Panc1 (cell line): ENCODE measurements at regions not wholly inside any gene's neighbourhood (a gene's known extent, or its start where the extent isn't known, plus 50 kb on each side); places are given as distances from the start of the nearest gene placed in this dataset.

Experiments used
- ATAC-seq: fragments of 200-7000 bp; cut with Tn5 transposase; 2 replicates; pipeline ENCODE4 v1.9.1; 2020; ENCODE audit warnings: mild to moderate bottlenecking, moderate library complexity
- BruUV-seq: library from RNA; stranded (reverse); fragments of 400-500 nt; replicated peaks from 2 replicates; lab custom pipeline; 2021; lab: Mats Ljungman, UMichigan
- CTCF ChIA-PET: fragments of 300-600 bp; sonication (Branson Sonifier 250); formaldehyde crosslinking; loops from one replicate; lab custom pipeline; 2022; ENCODE audit warnings: antibody characterized with exemption; lab: Charles Lee
- POLR2A ChIA-PET: fragments of 300-600 bp; sonication (Branson Sonifier 250); formaldehyde crosslinking; loops from one replicate; lab custom pipeline; 2022; ENCODE audit warnings: antibody characterized with exemption; lab: Charles Lee
- DNase-seq: peaks from one replicate; pipeline ENCODE4 v3.0.0-alpha.2; 2010; ENCODE audit warnings: low read depth, low spot score
- H3K27ac ChIP-seq: 2 replicates; pipeline ENCODE4 v1.5.1; 2011; ENCODE audit warnings: mild to moderate bottlenecking, low read length, inconsistent platforms
- H3K27me3 ChIP-seq: fragments of 200-500 bp; sonication (Bioruptor generic); 2 replicates; pipeline ENCODE4 v1.6.0; 2014; ENCODE audit warnings: low read length, inconsistent platforms; ENCODE audit not compliant: control insufficient read depth, insufficient read depth
- H3K36me3 ChIP-seq: fragments of 200-500 bp; sonication (Bioruptor generic); 2 replicates; pipeline ENCODE4 v1.5.1; 2014; ENCODE audit warnings: inconsistent platforms, mild to moderate bottlenecking, low read length, moderate library complexity; ENCODE audit not compliant: control insufficient read depth, insufficient read depth
- H3K4me1 ChIP-seq: 2 replicates; pipeline ENCODE4 v1.5.1; 2011; ENCODE audit warnings: inconsistent platforms, mild to moderate bottlenecking, low read length, moderate library complexity; ENCODE audit not compliant: control insufficient read depth, insufficient read depth
- H3K4me3 ChIP-seq, 2 experiments: 2 replicates each; pipeline ENCODE4 v1.5.1; 2011 to 2012; ENCODE audit warnings: low read depth in 2 of 2, low read length in 2 of 2, mild to moderate bottlenecking in 2 of 2, inconsistent platforms in 1 of 2, moderate library complexity in 1 of 2
- H3K9me3 ChIP-seq: fragments of 200-500 bp; sonication (Bioruptor generic); 2 replicates; pipeline ENCODE4 v1.5.1; 2014; ENCODE audit warnings: low read depth, mild to moderate bottlenecking, inconsistent platforms, low read length, moderate library complexity; ENCODE audit not compliant: control insufficient read depth, insufficient read depth
- POLR2AphosphoS5 ChIP-seq: IDR thresholded peaks from 2 replicates; pipeline ENCODE4 v1.6.1; 2012; ENCODE audit warnings: mild to moderate bottlenecking, low read depth, low read length, moderate library complexity
- REST ChIP-seq, 2 experiments: IDR thresholded peaks; 2 replicates each; pipeline ENCODE4 v1.6.1; 2011 to 2012; ENCODE audit warnings: low read depth in 2 of 2, control low read depth in 1 of 2, low read length in 1 of 2, mild to moderate bottlenecking in 1 of 2, moderate library complexity in 1 of 2; ENCODE audit not compliant: insufficient read depth in 1 of 2
- SIN3A ChIP-seq: IDR thresholded peaks from 2 replicates; pipeline ENCODE4 v1.6.1; 2012; ENCODE audit warnings: low read depth, mild to moderate bottlenecking, low read length, moderate library complexity, borderline replicate concordance; ENCODE audit not compliant: insufficient read depth
- TCF7L2 ChIP-seq: IDR thresholded peaks from 2 replicates; pipeline ENCODE4 v1.6.1; 2011; ENCODE audit warnings: mild to moderate bottlenecking, low read depth, low read length, inconsistent platforms
- in situ Hi-C: cut with HindIII; loops from 2 replicates; pipeline ENCODE4 v1.10.0; 2016; ENCODE audit warnings: low sequenced_read_pairs, low pct_unique_long_range_greater_than_20kb
- intact Hi-C: fragments of 100-400 bp; cut with micrococcal nuclease; formaldehyde crosslinking; loops from one replicate; pipeline ENCODE4 v1.10.0; 2022; ENCODE audit not compliant: unreplicated experiment
- TF ChIP-seq, protein P1 (sequence below): fragments of 450-650 bp; IDR thresholded peaks from 2 replicates; pipeline ENCODE4 v1.5.1; 2017; ENCODE audit warnings: mild to moderate bottlenecking

DNA sequence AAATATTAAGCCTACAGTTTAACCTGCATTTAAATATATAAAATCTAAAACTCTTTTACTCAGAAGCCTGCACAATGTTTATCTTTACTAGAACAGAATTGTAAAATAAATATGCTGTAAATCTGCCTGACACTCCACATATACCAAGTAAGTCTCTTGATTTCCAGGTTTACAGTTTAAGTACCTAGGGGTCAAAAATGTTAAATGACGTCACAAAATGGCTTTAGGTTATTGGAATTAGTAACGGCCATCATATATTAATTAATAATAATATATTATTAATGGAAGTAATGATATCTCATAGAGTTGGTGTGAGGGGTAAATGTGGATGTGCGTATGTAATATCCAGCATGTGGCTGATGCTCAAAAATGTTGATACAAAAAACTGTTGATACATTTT is 114.8 kb upstream of the ANO5 start:
- no peak for ATAC-seq
- CTCF ChIA-PET: no interaction called here

GRCh38 chr11:22079133-22079872 is 113.6 kb upstream of the ANO5 start:
- H3K4me3 ChIP-seq: no peak overlapping the region
- BruUV-seq: no TSS peak
- no peaks in the 10 kb centered on the region for H3K27me3 ChIP-seq
- H3K36me3 ChIP-seq: no peaks in the 10 kb centered on the region
- ChIA-PET POLR2A (no interaction called here), CTCF (no interaction called here)
- no peaks in the 10 kb centered on the region for H3K4me1 ChIP-seq
- intact Hi-C loops (loop anchor here (10.0 kb wide), 1 partner anchor 55 kb away; no protein-coding TSS in a partner anchor), in situ Hi-C loops (no loop called here)
- H3K27ac ChIP-seq: no peak overlapping the region
- DNase-seq: no peak
- ATAC-seq: no peak
- TF ChIP-seq TCF7L2 (no peak), POLR2AphosphoS5 (no peak), SIN3A (no peak)
- H3K9me3 ChIP-seq: no peaks in the 10 kb centered on the region

More for the DNA sequence above, 114.8 kb upstream of the ANO5 start:
- in situ Hi-C loops: no loop called here
- POLR2A ChIA-PET: no interaction called here
- Histone ChIP-seq H3K4me1 (no peaks in the 10 kb centered on the region), H3K4me3 (no peak overlapping the region), H3K9me3 (no peaks in the 10 kb centered on the region), H3K36me3 (no peaks in the 10 kb centered on the region), H3K27me3 (no peaks in the 10 kb centered on the region), H3K27ac (no peak overlapping the region)
- DNase-seq: no peak
- TF ChIP-seq POLR2AphosphoS5: no peak
- no peak for TF ChIP-seq SIN3A
- TF ChIP-seq, protein P1, sequence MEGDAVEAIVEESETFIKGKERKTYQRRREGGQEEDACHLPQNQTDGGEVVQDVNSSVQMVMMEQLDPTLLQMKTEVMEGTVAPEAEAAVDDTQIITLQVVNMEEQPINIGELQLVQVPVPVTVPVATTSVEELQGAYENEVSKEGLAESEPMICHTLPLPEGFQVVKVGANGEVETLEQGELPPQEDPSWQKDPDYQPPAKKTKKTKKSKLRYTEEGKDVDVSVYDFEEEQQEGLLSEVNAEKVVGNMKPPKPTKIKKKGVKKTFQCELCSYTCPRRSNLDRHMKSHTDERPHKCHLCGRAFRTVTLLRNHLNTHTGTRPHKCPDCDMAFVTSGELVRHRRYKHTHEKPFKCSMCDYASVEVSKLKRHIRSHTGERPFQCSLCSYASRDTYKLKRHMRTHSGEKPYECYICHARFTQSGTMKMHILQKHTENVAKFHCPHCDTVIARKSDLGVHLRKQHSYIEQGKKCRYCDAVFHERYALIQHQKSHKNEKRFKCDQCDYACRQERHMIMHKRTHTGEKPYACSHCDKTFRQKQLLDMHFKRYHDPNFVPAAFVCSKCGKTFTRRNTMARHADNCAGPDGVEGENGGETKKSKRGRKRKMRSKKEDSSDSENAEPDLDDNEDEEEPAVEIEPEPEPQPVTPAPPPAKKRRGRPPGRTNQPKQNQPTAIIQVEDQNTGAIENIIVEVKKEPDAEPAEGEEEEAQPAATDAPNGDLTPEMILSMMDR: no peak
- no peak for TF ChIP-seq TCF7L2
- TF ChIP-seq REST (IDR thresholded peaks at IDR 0.05; ENCODE audit: insufficient read depth in 1 of 2, low read depth in 2 of 2, low read length in 1 of 2): no peak
- BruUV-seq: no TSS peak
- intact Hi-C loops: loop anchor here (10.0 kb wide), 1 partner anchor 57 kb away; no protein-coding TSS in a partner anchor

DNA sequence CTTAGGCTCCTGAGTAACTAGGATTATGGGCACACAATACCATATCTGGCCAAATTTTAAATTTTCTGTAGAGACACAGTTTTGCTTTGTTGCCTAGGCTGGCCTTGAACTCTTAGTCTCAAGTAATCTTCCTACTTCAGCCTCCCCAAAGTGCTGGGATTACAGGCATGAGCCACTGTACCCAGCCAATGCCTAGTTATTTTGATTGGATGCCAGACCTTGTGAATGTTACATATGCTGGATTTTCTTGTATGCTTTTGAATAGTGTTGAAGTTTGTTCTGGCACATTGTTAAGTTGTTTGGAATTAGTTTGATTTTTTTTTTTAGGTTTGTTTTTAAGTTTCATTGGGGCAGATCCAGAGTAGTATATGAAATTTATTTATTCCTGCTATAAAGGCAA is 110.7 kb upstream of the ANO5 start:
- BruUV-seq: no TSS peak
- ATAC-seq: no peak
- POLR2A ChIA-PET: no interaction called here

More for the DNA sequence above, 110.7 kb upstream of the ANO5 start:
- intact Hi-C loops: no loop called here
- Histone ChIP-seq H3K36me3 (no peaks in the 10 kb centered on the region), H3K4me3 (no peak overlapping the region), H3K9me3 (no peaks in the 10 kb centered on the region), H3K4me1 (no peaks in the 10 kb centered on the region), H3K27me3 (no peaks in the 10 kb centered on the region), H3K27ac (no peak overlapping the region)
- in situ Hi-C loops: no loop called here
- CTCF ChIA-PET: no interaction called here
- DNase-seq: no peak
- no peak for TF ChIP-seq TCF7L2
- TF ChIP-seq REST (IDR thresholded peaks at IDR 0.05; ENCODE audit: insufficient read depth in 1 of 2, low read depth in 2 of 2, low read length in 1 of 2): no peak
- TF ChIP-seq, protein P1: no peak
- no peak for TF ChIP-seq SIN3A
- no peak for TF ChIP-seq POLR2AphosphoS5
